Ascending aorta (tissue), 2 donors: ENCODE measurements at regions not wholly inside any gene's neighbourhood (a gene's known extent, or its start where the extent isn't known, plus 50 kb on each side); places are given as distances from the start of the nearest gene placed in this dataset.

ENCODE experiments used
- DNase-seq, 2 donors: peaks; one replicate each; pipeline ENCODE4 v3.0.0-alpha.2; 2019; ENCODE audit warnings: low spot score in 2 of 2
- H3K27ac ChIP-seq, 2 donors: fragments of 200-600 bp; sonication (generic); one replicate each; pipeline ENCODE4 v1.5.1; 2016 to 2017; ENCODE audit warnings: mild to moderate bottlenecking in 1 of 2
- H3K27me3 ChIP-seq: fragments of 200-600 bp; sonication (generic); one replicate; pipeline ENCODE4 v1.5.1; 2017
- H3K36me3 ChIP-seq, 2 donors: fragments of 200-600 bp; sonication (generic); one replicate each; pipeline ENCODE4 v1.5.1; 2016
- H3K4me1 ChIP-seq, 2 donors: fragments of 200-600 bp; sonication (generic); one replicate each; pipeline ENCODE4 v1.5.1; 2016 to 2017; ENCODE audit warnings: mild to moderate bottlenecking in 1 of 2
- H3K4me3 ChIP-seq, 2 donors: fragments of 200-600 bp; sonication (generic); one replicate each; pipeline ENCODE4 v1.5.1; 2016 to 2017; ENCODE audit warnings: mild to moderate bottlenecking in 1 of 2
- H3K9me3 ChIP-seq, 2 donors: fragments of 200-600 bp; sonication (generic); one replicate each; pipeline ENCODE4 v1.5.1; 2016
- CTCF ChIP-seq, 3 experiments: fragments of 200-600 bp in 2 of 3; fragments of 450-650 bp in 1 of 3; sonication (generic) in 2 of 3; IDR thresholded peaks; one replicate each; pipeline ENCODE4 v1.5.1; 2016 to 2019; ENCODE audit warnings: antibody characterized with exemption in 3 of 3, mild to moderate bottlenecking in 1 of 3, moderate library complexity in 1 of 3
- intact Hi-C: fragments of 100-400 bp; cut with DNase I; formaldehyde crosslinking; loops from one replicate; pipeline ENCODE4 v1.15.1; 2023

- no peaks in the 10 kb centered on the region for H3K9me3 ChIP-seq
- intact Hi-C loops = no loop called here
- no peaks in the 10 kb centered on the region for H3K36me3 ChIP-seq
- no peak overlapping the region for H3K27ac ChIP-seq
- H3K4me1 ChIP-seq = no peaks in the 10 kb centered on the region
- no peak overlapping the region for H3K4me3 ChIP-seq
- no peaks in the 10 kb centered on the region for H3K27me3 ChIP-seq
- no peak for TF ChIP-seq CTCF (IDR thresholded peaks at IDR 0.05)
- no peak for DNase-seq
These were observed 374.9 kb downstream of the PSAT1 start for GRCh38 chr9:78671785-78672184.

GRCh38 chr9:78674874-78675273, 377.9 kb downstream of the PSAT1 start:
- Histone ChIP-seq H3K9me3 (no peaks in the 10 kb centered on the region), H3K4me1 (no peaks in the 10 kb centered on the region), H3K27ac (no peak overlapping the region), H3K27me3 (no peaks in the 10 kb centered on the region), H3K4me3 (no peak overlapping the region), H3K36me3 (no peaks in the 10 kb centered on the region)
- intact Hi-C loops = no loop called here
- no peak for DNase-seq
- TF ChIP-seq CTCF (IDR thresholded peaks at IDR 0.05) = no peak

- H3K36me3 ChIP-seq = no peaks in the 10 kb centered on the region
These were observed 379.1 kb downstream of the PSAT1 start for GRCh38 chr9:78676009-78676408.

GRCh38 chr9:78676623-78677022, 379.7 kb downstream of the PSAT1 start:
- no peak overlapping the region for H3K27ac ChIP-seq
- no peak overlapping the region for H3K4me3 ChIP-seq
- H3K4me1 ChIP-seq = no peaks in the 10 kb centered on the region
- H3K9me3 ChIP-seq = no peaks in the 10 kb centered on the region
- H3K27me3 ChIP-seq = no peaks in the 10 kb centered on the region
- no peak for TF ChIP-seq CTCF (IDR thresholded peaks at IDR 0.05)
- DNase-seq = no peak
- intact Hi-C loops = no loop called here
- H3K36me3 ChIP-seq = no peaks in the 10 kb centered on the region

More at GRCh38 chr9:78676009-78676408, 379.1 kb downstream of the PSAT1 start:
- no peaks in the 10 kb centered on the region for H3K4me1 ChIP-seq
- DNase-seq = no peak
- no peaks in the 10 kb centered on the region for H3K9me3 ChIP-seq
- intact Hi-C loops = no loop called here
- TF ChIP-seq CTCF (IDR thresholded peaks at IDR 0.05) = no peak
- H3K4me3 ChIP-seq = no peak overlapping the region
- no peaks in the 10 kb centered on the region for H3K27me3 ChIP-seq
- H3K27ac ChIP-seq = no peak overlapping the region

GRCh38 chr9:78677326-78677725, 380.4 kb downstream of the PSAT1 start:
- no peak for TF ChIP-seq CTCF (IDR thresholded peaks at IDR 0.05)
- H3K4me1 ChIP-seq = no peaks in the 10 kb centered on the region

GRCh38 chr9:78678877-78679276, 382.0 kb downstream of the PSAT1 start:
- Histone ChIP-seq H3K9me3 (no peaks in the 10 kb centered on the region), H3K27ac (no peak overlapping the region), H3K4me3 (no peak overlapping the region), H3K27me3 (no peaks in the 10 kb centered on the region), H3K36me3 (no peaks in the 10 kb centered on the region), H3K4me1 (no peaks in the 10 kb centered on the region)
- TF ChIP-seq CTCF (IDR thresholded peaks at IDR 0.05) = no peak
- no peak for DNase-seq
- intact Hi-C loops = no loop called here

More at GRCh38 chr9:78677326-78677725, 380.4 kb downstream of the PSAT1 start:
- Histone ChIP-seq H3K27ac (no peak overlapping the region), H3K9me3 (no peaks in the 10 kb centered on the region), H3K27me3 (no peaks in the 10 kb centered on the region), H3K4me3 (no peak overlapping the region), H3K36me3 (no peaks in the 10 kb centered on the region)
- DNase-seq = no peak
- intact Hi-C loops = no loop called here
